ENCODE measurements at regions not wholly inside any gene's neighbourhood (a gene's known extent, or its start where the extent isn't known, plus 50 kb on each side); places are given as distances from the start of the nearest gene placed in this dataset.

GRCh38 chr15:38187630-38188313 is 64.9 kb upstream of the SPRED1 start:
- TF ChIP-seq, protein P1, sequence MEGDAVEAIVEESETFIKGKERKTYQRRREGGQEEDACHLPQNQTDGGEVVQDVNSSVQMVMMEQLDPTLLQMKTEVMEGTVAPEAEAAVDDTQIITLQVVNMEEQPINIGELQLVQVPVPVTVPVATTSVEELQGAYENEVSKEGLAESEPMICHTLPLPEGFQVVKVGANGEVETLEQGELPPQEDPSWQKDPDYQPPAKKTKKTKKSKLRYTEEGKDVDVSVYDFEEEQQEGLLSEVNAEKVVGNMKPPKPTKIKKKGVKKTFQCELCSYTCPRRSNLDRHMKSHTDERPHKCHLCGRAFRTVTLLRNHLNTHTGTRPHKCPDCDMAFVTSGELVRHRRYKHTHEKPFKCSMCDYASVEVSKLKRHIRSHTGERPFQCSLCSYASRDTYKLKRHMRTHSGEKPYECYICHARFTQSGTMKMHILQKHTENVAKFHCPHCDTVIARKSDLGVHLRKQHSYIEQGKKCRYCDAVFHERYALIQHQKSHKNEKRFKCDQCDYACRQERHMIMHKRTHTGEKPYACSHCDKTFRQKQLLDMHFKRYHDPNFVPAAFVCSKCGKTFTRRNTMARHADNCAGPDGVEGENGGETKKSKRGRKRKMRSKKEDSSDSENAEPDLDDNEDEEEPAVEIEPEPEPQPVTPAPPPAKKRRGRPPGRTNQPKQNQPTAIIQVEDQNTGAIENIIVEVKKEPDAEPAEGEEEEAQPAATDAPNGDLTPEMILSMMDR (IDR thresholded peaks at IDR 0.05; ENCODE audit: poor library complexity) = no peak
- no peak for TF ChIP-seq EZH2 (IDR thresholded peaks at IDR 0.05; ENCODE audit: borderline replicate concordance)
